ENCODE measurements at regions not wholly inside any gene's neighbourhood (a gene's known extent, or its start where the extent isn't known, plus 50 kb on each side); places are given as distances from the start of the nearest gene placed in this dataset.

DNA sequence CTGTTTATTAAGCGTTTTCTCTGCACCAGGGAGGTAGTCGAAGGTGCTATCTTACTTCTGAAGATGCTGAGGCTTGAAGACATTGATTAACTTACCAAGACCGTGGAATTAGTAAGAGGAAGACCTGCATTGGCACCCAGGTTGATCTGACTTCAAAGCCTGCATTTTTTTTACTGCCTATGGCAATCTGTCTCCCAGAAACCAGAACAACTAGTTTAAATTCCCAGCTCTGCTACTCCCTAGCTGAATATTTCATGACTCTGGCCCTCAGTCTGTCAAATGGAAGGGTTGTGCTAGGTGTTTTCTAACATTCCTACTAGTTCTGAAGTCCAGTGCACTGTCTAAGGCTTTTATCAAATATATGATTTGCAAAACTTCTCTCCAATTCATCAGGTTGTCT, 52.0 kb upstream of the GRAMD1B start:
- DNase-seq: no peak
- in situ Hi-C loops (cut with HindIII; ENCODE audit: low pct_ligation_motif_present, low pct_unique_long_range_greater_than_20kb, low sequenced_read_pairs): no loop called here

DNA sequence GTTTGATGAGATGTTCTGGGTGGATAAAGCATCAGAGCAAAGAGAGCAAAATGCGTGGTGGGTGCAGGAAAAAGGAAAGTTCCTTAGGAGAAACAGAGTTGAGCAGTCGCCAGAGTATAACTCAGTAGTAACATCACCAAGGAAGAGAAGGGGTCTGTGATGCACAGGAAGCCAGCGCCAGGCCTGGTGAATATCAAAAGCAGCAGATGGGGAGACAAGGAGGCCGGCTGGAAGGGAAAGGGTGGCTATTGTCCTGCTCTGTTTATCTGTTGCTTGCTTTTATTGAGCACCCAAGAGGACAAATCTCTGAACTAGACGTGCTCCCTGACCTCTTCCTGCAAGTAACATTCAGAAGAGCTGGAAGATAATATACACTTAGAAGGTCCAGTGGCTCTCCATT, 52.7 kb upstream of the GRAMD1B start:
- no peak for DNase-seq
- in situ Hi-C loops (cut with HindIII; ENCODE audit: low pct_ligation_motif_present, low pct_unique_long_range_greater_than_20kb, low sequenced_read_pairs): no loop called here

DNA sequence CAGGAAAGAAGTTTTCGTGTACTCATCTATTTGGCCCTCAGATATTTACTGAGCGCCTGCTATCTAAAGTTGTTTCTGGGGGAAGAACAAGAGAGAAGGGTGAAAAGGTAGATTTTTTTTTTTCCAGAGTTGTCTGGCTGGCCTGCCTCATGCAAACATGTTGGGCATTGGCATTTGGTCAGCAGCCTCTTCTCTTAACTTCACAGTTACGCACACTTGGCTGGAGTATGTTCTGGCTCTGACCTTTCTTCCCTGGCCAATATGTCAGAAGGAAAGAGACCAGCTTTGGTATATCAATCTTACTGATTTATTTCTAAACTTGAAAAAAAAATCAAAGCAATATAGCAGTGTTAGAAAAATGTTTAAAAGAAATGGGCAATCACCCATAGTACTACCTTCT, 54.2 kb upstream of the GRAMD1B start:
- in situ Hi-C loops (cut with HindIII; ENCODE audit: low pct_ligation_motif_present, low pct_unique_long_range_greater_than_20kb, low sequenced_read_pairs): no loop called here
- no peak for DNase-seq

DNA sequence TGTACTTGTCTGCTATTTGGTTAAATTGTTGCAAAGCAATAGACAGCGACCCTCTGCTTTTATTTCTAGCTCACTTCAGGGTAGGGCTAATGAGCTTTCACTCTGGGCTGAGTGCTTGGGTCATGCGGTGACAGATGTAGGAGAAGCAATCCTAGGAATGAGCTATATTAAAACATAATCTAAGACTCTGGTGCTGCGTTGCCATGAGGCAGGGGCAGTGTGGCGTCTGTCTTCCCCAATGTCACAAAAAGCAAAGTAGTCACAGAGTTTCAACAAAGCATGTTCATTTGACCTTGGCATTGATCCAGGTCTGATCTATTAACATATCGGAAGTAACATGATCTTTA, 55.5 kb upstream of the GRAMD1B start:
- in situ Hi-C loops (cut with HindIII; ENCODE audit: low pct_ligation_motif_present, low pct_unique_long_range_greater_than_20kb, low sequenced_read_pairs): no loop called here
- DNase-seq: no peak

DNA sequence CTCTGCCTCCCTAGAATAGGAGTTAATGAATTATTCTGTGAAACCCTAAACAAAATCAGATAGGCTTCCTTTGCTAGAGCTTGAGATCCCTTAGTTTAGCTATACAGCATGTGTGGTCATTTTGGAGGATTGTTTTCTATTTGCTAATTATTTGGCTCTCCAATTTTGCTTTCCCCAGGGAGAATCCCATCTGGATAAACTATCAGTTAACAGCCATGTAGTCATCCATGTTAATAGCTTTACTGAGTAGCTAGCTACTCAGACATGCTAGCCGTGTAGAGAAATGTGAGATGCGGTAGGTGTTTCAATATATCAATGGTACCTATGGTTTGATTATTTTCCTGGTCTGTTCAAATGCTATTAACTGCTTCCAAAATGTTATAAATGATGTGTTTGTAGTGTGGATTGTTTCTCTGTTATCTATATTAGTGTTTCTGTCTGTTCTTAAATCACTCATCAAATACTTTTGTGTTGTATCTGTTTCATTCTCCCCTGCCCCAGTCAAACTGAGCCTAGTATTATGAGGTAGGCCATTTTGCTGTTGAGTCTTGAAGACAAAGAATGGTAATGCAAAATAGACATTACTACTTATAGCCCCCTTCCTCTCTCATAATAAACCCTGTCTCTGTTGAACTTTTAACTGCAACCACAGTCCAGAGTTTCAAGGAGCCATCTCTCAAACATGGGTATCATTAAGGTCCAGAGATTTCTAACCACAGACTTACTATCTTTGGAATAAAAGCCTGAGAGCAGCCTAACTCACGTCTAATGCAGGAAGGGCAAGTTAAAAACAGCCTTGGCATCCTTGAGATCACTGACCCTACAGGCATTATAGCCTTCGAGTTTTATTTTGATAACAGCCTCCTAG, 56.1 kb upstream of the GRAMD1B start:
- in situ Hi-C loops (cut with HindIII; ENCODE audit: low pct_ligation_motif_present, low pct_unique_long_range_greater_than_20kb, low sequenced_read_pairs): no loop called here
- DNase-seq: no peak

DNA sequence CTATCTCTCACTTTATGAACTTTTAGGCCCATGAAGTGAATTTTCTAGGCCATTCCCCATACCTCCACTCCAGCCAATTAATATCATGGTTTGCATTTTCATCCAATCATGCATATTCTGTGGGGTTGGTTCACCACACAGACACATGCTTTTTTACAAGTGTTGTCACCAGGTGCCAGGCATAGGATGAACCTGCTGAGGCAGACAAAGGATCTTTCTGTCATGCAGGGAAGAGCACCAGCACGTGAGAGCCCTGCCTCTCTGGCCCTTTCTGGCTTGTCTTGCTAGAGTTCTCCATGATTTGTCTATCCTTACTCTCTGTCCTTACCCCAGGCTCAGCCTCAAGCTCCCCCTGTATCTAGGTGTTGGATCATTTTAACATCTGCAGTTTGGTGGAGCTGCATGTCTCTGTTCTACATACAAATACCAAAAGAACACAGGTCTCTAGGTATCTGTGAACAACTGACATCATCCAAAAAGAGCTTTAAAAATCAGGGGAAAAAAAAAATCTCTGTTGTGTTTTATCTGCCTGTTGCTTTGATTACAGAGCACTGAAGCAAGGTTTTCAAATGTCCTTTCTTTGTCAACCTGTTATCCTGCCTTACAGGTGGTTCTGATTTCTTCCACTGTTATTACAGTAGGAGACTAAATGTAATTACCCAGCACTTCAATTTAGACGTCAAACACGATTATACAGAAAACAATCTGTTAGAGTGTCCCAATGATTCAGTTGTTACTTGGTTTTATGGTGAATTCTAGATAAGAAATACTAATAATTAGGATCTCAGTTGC, 58.4 kb upstream of the GRAMD1B start:
- no peak for DNase-seq
- in situ Hi-C loops (cut with HindIII; ENCODE audit: low pct_ligation_motif_present, low pct_unique_long_range_greater_than_20kb, low sequenced_read_pairs): no loop called here

DNA sequence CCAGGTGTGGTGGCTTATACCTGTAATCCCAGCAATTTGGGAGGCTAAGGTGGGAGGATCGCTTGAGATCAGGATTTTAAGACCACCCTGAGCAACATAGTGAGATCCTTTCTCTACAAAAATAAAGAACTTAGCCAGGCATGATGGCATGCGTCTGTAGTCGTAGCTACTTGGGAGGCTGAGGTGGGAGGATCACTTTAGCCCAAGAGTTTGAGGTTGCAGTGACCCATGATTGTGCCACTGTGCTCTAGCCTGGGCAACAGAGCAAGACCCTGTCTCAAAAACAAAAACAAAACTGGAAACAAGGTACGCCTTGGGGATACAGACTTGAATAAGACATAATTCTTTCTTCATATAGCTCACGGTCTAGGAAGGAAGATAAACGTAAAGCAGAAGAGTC, 63.1 kb upstream of the GRAMD1B start:
- DNase-seq: no peak
- in situ Hi-C loops (cut with HindIII; ENCODE audit: low pct_ligation_motif_present, low pct_unique_long_range_greater_than_20kb, low sequenced_read_pairs): no loop called here

DNA sequence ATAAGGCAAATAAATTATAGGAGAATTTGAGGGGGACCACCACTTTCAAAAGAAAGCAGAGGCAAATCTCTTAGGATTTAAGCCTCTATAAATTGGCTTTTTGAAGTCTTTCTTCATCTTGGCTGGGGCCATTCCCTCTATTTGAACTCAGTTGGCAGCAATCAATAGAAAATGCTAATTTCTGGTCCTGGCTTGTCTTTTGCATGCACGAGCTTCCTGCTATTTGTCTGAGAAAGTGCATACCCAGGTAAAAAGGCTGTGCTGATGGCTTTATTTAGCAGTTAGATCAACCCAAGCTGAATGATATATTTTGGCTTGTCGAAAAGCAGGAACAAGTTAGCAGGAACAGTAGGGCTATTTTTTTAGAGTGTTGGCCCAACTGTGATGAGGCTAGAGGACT, 64.1 kb upstream of the GRAMD1B start:
- DNase-seq: no peak
- in situ Hi-C loops (cut with HindIII; ENCODE audit: low pct_ligation_motif_present, low pct_unique_long_range_greater_than_20kb, low sequenced_read_pairs): no loop called here

DNA sequence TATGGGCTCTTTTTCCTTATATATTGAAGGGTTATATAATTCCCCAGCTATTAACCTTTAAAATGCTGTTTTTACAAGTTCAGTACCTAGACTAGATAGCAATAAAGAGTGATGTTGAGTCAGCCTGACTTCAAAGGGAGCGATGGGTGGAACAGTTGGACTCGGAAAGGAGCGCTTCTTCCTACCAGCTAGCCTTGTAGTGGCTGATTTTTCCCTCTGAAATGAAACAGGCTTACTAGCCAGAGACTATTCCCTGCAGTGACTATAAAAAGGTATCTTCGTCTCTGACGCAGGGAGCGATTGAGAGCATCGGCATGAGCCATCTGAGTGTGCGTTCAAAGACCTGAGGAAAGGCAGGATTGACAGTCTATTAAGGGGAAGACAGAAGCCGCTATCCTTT, 66.0 kb upstream of the GRAMD1B start:
- no peak for DNase-seq
- in situ Hi-C loops (cut with HindIII; ENCODE audit: low pct_ligation_motif_present, low pct_unique_long_range_greater_than_20kb, low sequenced_read_pairs): no loop called here

DNA sequence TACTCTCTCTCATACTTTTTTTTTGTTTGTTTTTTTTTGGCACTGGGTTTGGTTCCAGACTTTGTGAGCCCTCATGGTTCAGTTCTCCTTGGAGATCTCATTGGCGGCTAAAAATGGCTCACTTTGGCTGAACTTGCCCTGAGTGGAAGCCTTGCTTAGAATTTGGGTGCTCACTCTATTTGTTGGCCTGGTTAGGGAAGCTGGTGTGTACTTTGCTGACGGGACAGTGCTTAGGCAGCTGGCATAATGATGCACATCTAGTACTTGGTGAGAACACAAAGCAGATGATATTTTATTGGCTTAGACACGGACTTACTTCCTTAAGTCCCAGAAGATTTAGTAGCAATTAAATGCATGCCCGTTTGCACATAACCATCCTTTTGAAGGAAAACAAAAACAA, 66.5 kb upstream of the GRAMD1B start:
- in situ Hi-C loops (cut with HindIII; ENCODE audit: low pct_ligation_motif_present, low pct_unique_long_range_greater_than_20kb, low sequenced_read_pairs): no loop called here
- no peak for DNase-seq

DNA sequence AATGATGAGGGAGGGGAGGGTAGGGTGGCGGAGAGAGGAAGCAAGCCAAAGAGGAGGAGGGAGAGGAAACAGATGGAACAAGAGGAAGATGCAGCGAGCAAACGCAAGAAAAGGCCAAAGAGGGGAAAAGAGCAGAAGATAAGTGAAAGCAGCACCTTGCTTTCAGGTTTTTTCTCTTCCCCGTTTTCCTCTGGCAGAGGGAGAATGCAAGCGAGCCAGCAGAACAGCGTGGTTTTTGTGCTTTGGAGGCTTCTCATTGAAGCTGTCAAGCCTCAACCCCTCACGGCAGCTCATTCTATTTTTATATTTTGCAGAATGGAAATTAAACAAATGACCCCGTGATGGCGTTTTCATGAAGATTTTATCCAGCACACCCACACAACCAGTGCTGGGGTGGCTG, 67.1 kb upstream of the GRAMD1B start:
- DNase-seq: no peak
- in situ Hi-C loops (cut with HindIII; ENCODE audit: low pct_ligation_motif_present, low pct_unique_long_range_greater_than_20kb, low sequenced_read_pairs): no loop called here

DNA sequence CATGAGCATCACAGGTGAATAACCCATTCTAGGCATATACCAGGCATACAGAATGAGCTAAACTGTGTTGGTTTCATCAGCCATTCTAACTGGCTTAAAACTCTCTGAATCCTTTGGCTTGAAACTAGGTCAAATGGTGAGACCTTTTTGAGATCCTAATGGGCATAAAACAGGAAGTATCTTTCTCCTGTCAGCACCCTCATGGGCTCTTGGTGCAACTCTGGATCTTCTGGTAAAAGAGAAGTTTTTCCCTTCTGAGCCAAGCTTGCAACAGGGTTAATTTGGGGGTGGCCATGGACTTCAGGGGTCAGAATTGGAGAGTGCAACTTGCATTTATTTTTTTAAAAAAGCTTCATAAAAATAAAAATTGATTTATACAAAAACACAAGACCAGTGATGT, 67.9 kb upstream of the GRAMD1B start:
- in situ Hi-C loops (cut with HindIII; ENCODE audit: low pct_ligation_motif_present, low pct_unique_long_range_greater_than_20kb, low sequenced_read_pairs): no loop called here
- no peak for DNase-seq

DNA sequence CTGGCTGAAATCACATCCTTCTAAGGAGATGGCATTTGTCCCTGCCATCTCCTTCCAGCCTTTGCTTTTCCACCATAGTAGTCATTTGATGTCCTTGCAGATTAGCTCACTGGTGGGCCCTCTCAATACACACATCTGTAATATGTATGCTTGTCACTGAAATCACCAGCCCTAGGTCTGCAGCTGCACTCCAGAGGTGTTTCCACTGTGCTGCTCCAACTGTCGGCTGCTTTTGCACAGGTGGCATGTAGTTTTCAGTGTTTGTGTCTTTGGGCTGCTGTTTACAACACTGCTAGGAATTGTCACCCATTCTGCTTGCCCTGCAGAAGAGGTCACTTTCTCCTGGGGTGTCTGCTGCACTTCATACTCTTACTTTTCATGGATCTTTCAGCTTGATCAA, 69.0 kb upstream of the GRAMD1B start:
- DNase-seq: no peak
- in situ Hi-C loops (cut with HindIII; ENCODE audit: low pct_ligation_motif_present, low pct_unique_long_range_greater_than_20kb, low sequenced_read_pairs): no loop called here

DNA sequence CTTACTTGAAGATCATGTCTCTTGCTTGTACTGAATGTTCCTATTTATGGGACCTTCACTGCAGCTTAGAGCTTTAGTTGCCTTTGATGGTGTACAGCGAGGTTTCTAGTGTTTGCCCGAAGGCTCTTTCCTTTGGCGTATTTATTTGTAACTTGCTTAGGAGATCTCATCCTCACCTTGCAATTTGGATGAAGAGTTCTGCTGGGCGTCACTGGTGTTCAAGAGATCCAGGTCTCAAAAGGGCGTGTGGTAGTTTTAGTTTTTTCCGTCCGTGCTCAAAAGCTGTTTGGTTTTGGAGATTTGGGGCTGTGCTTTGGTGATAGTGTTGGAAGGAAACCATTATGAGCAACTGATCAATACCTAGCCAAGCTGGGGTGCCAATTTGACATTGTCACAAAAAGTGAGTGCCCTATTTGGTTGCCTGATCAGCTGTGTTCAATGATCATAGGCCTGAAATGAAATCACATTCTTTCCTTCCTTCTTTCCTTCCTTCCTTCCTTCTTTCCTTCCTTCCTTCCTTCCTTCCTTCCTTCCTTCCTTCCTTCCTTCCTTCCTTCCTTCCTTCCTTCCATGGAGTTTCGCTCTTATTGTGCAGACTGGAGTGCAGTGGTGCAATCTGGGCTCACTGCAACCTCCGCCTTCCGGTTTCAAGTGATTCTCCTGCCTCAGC, 69.7 kb upstream of the GRAMD1B start:
- in situ Hi-C loops (cut with HindIII; ENCODE audit: low pct_ligation_motif_present, low pct_unique_long_range_greater_than_20kb, low sequenced_read_pairs): no loop called here
- DNase-seq: no peak

DNA sequence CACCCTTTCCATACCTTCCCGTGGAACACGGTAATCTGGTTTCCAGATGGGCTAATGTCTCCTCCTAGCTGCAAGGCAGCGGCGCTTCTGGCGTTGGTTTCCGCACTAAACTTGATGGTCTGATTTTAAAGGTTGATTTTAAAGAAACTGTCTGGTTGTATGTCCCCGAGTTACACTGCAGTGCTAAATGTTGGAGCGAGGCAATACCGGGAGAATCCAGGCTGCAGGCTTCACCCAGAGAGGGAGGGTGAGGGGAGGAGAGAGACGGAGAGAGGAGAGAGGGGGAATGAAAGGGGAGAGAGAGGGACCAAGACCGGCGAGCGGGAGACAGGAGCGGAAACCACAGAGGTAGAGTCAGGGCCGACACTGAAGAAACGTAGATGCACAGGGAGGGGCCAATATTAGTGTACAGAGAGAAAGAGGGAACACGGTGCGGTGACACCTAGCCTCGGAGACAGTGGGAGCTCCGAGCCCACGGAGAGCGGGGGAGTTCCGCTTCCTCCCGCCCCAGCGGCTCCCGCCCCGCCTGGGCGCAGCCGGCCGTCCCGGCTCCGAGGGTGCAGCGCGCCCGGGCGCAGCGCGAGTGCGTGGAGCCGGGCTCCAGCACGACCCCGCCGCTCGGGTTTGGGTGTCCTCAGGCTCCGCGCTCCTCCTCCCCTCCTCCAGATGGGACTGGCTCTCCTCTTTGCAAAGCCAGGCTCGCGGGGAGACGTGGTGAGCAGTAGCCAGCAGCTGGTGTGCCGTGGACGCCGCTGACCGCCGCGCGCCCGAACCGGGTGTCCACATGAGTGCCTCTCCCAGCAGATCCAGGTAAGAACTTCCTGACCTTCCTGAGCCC, 71.9 kb upstream of the GRAMD1B start:
- no peak for DNase-seq
- in situ Hi-C loops (cut with HindIII; ENCODE audit: low pct_ligation_motif_present, low pct_unique_long_range_greater_than_20kb, low sequenced_read_pairs): no loop called here

DNA sequence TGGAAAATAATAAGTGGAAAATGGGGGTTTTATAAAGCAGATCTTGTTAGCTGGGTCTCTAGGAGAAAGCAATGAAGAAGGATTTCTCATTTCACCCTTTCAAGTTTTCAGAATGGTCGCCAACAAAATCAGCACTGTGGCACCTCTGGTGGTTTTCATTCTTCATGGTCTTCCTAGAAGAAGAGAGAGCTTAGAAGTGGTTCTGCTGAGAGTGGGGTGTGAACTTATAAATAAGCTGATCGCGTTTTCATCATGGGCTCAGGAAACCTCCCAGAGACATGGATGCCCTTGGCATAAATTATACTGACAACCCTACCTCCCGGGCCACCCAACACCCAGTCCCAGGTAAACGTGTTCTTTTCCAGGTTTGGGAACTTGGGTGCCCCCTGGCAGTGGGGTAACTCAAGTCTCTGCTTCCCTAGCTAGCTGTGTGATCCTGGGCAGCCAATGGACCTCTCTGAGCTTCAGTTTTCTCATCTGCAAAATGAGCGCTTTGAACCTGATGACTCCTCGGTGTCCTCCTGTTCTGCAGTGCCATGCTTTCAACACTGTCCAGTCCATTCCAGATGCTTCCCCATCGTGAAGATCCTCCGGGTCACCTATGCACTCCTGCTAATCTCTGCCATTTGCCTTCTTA, 72.6 kb upstream of the GRAMD1B start:
- in situ Hi-C loops (cut with HindIII; ENCODE audit: low pct_ligation_motif_present, low pct_unique_long_range_greater_than_20kb, low sequenced_read_pairs): no loop called here

DNA sequence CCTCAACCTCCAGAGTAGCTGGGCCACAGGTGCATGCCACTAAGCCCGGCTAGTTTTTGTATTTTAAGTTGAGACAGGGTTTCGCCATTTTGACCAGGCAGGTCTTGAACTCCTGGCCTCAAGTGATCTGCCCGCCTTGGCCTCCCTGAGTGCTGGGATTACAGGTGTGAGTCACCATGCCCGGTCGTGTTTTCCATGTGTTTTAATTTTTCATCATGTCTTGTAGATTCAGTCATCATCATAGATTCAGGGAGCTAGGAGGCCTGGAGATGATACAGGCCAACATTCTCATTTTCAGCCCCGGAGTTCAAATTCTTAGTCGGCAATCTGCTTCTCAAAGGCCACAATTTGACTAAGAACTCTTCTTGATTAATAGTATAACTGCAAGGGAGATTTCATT, 73.5 kb upstream of the GRAMD1B start:
- in situ Hi-C loops (cut with HindIII; ENCODE audit: low pct_ligation_motif_present, low pct_unique_long_range_greater_than_20kb, low sequenced_read_pairs): no loop called here
- no peak for DNase-seq

More for the DNA sequence above, 72.6 kb upstream of the GRAMD1B start:
- no peak for DNase-seq

DNA sequence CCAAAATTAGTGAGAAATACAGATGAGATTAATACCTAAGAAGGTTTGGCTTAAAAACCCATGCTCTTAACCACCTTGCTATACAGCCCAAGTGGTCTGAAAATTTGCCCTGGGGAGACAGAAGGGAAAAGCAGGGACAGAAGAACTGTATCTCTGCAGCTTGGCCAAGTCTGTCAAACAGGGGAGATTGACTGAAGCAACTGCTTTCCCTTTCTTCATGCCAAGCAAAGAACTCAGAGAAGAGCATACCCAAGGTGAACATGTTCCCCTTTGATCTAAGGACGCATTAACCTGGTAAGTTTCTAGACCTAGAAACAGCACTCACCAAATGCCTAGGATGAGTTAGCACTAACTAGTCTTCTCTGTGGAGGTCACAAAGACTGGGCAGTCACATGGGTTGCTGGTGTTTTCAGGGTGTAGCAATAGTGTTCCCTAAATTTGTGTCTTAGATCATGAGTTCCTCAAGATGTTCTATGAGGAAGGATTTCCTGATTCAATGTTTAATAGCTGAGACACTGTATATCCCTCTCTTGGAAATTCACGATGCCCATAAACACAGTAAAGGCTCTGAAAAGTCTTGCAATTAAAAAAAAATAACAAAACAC, 75.6 kb upstream of the GRAMD1B start:
- no peak for DNase-seq
- in situ Hi-C loops (cut with HindIII; ENCODE audit: low pct_ligation_motif_present, low pct_unique_long_range_greater_than_20kb, low sequenced_read_pairs): no loop called here

All from ACHN (cell line).